Stimulated activated CD4-positive, alpha-beta T cell treated with anti-CD3 and anti-CD28 coated beads, Interleukin-4, amount 100 ng/mL, for 24 hours (primary cell): ENCODE measurements at regions not wholly inside any gene's neighbourhood (a gene's known extent, or its start where the extent isn't known, plus 50 kb on each side); places are given as distances from the start of the nearest gene placed in this dataset.
"Not testable (repeated sequence)": the region's sequence is repeated elsewhere in the genome, so short reads cannot be mapped to it uniquely, and the experiment has no call there.

Experiments
- DNase-seq: peaks from one replicate; pipeline ENCODE4 v3.0.0-alpha.2; 2020

- DNase-seq: no peak
Measured at GRCh38 chr4:66805582-66805981, 739.7 kb downstream of the CENPC start.

GRCh38 chr4:66804979-66805378 is 740.3 kb downstream of the CENPC start:
- no peak for DNase-seq

DNA sequence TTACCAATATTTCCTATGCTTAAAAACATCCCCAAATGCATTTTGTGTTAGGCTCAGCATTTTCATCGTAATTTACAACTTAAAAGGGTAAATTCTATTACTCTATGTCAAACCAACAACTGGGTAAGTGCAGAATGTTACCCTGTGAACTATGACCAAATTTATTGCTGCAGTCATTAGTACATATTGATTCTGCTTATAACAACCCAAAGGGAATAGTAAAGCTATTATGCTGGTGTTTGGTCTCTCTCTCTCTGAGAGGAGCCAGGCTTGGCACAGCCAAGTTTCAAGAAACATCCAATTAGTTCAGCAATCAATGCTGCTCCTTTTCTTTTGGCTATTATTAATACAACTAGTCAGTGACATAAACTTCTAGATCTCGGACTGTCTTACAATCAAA is 747.7 kb downstream of the CENPC start:
- DNase-seq: no peak

- DNase-seq: no peak
Measured at GRCh38 chr4:66795724-66796123, 749.6 kb downstream of the CENPC start.

DNA sequence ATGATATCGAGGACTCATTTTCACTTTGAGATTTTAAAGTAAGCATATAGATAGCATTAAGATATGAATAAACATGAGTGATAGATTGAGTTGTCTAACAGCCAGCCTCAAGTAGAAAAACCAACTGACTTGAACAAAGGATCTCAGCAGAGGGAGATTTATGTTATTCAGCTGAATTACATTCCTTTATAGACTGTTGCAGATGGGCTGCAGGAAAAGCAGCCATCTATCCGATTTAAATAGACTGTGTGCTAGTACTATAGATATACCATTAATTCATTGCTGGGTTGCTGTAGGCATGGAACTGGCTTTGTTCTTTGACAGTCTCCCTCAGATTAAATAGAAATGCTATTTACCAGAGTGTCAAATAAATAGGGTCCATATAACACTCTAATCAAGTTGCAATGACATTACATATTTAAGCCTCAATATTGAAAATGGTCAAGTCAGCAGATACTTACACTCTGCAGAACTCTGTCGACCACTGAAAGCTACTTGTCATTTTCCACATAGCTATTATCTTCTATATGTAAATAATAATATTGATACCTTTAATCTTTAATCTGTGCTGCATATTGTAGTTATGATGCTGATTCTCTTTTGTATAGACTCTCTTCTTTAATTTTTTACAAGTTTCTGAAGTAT is 750.8 kb downstream of the CENPC start:
- DNase-seq: no peak

DNA sequence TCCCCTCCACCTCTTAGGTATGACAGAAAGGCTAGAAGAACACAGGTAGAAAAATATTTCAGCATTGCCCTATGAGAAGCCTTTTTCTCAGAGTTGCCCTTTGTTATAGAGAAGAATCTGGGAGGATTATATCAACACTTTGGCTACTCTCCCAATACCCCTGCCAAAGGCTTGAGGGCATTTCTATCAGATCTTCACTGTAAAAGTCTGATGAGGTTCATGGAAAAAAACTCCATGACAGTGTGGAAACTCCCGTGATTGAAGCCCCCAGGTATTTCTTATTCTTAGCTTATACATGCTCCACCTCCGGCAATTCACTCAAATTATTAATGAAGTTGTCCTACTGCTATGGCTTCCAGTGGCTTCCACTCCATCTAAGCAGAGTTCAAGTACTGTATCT is 753.6 kb downstream of the CENPC start:
- no peak for DNase-seq

DNA sequence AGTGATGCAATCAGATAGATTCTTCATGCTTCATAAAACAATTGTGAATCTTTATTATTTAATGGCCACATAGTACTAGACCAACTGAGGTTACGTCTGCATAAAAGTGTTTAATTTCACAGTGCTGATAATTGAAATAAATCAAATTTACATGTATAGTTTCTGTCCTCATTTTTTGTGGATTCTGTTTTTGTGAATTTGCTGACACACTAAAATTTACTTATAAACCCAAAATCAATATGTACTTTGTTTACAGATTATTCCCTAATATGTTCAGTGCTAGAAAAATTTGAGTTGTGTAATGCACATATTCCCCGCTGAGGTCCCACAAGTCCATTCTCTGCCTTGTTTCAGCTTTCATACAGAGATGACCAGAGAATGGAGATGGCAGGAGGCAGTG is 759.8 kb downstream of the CENPC start:
- DNase-seq: no peak

DNA sequence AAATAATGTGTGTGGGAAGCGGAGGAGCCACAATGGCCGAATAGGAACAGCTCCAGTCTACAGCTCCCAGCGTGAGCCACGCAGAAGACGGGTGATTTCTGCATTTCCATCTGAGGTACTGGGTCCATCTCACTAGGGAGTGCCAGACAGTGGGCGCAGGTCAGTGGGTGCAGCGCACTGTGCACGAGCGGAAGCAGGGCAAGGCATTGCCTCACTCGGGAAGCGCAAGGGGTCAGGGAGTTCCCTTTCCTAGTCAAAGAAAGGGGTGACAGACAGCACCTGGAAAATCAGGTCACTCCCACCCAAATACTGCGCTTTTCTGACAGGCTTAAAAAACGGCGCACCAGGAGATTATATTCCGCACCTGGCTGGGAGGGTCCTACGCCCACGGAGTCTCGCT is 762.6 kb downstream of the CENPC start:
- not testable (repeated sequence) for DNase-seq

DNA sequence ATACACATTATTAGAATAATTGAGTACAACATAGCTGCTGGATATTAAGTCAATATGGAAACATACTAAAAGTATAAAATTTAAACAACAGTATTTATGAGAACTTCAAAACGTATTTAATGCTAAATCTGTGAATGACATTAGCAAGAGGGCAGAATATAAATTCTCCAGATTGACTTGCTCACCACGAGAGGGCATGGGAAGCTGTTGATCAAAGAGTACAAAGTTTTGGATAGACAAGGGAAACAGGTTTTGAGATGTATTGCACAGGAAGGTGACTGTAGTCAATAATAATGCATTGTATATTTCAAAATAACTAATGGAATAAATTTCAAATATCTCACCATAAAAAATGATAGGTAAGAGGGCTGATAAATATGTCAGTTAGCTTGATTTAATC is 768.2 kb downstream of the CENPC start:
- DNase-seq: no peak

GRCh38 chr4:66769441-66769840 is 775.9 kb downstream of the CENPC start:
- DNase-seq: no peak

GRCh38 chr4:66767442-66767841 is 777.9 kb downstream of the CENPC start:
- no peak for DNase-seq

DNA sequence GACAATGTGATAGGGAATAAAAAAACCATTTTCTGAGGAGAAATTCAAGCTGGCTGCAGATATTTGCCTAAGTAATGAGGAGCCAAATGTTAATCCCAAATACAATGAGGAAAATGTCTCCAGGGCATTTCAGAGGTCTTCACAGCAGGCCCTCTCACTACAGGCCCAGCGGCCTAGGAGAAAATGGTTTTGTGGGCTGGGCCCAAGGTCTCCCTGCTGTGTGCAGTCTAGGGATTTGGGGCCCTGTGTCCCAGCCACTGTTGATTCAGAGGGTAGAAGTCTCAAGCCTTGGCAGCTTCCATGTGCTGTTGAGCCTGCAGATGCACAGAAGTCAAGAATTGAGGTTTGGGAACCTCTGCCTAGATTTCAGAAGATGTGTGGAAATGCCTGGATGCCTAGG is 778.7 kb downstream of the CENPC start:
- DNase-seq: no peak

GRCh38 chr4:66750273-66750672 is 795.0 kb downstream of the CENPC start:
- no peak for DNase-seq

GRCh38 chr4:66746918-66747317 is 798.4 kb downstream of the CENPC start:
- not testable (repeated sequence) for DNase-seq

DNA sequence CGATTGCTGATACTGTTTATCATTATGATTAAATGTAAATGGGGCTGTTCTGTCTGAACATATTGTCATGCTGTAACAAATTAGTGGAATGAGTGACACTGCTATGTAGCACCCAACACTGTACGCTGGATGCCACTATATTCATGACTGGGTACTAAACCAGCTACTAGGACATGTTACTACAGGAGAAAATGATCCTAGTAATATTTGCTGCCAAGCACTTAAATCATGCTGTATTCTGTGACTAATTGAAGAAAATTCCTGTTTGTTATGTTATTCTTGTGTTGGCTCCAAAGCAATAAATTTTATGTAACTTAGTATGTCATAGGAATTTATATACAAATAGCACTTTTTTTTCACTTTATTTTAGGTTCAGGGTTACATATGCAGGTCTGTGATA is 804.2 kb downstream of the CENPC start:
- no peak for DNase-seq

- DNase-seq: no peak
Measured at GRCh38 chr4:66736606-66737005, 808.7 kb downstream of the CENPC start.

DNA sequence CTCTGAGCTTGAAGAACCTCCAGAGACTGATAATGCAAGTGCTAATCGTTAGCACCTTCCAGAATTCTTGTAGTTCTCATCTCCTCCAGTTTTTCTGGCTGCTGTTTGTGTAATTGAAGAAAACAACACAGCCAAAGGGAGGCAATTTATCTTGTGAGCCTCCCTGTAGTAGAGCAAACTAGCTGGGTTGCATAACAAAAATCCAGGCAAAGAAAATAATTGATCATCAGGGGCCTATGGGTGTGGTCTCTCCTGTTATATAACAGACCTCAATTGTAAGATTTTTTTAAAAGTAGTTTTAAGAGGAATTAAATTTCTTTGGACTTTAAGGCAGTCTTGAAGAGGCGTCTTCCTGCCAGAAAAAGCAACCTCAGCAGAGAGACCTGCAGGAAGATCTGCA is 817.0 kb downstream of the CENPC start:
- no peak for DNase-seq

DNA sequence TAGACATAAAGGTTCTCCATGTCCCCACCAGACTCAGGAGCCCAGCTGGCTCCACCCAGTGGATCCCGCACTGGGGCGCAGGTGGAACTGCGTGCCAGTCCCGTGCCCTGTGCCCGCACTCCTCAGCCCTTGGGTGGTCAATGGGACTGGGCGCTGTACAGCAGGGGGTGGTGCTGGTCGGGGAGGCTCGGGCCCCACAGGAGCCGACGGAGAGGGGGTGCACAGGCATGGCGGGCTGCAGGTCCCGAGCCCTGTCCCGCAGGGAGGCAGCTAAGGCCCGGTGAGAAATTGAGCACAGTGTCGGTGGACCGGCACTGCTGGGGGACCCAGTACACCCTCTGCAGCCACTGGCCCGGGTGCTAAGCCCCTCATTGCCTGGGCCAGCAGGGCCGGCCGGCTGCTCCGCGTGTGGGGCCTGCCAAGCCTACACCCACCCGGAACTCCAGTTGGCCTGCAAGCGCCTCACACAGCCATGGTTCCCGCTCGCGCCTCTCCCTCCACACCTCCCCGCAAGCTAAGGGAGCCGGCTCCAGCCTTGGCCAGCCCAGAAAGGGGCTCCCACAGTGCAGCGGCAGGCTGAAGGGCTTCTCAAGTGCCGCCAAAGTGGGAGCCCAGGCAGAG is 832.9 kb downstream of the CENPC start:
- not testable (repeated sequence) for DNase-seq

DNA sequence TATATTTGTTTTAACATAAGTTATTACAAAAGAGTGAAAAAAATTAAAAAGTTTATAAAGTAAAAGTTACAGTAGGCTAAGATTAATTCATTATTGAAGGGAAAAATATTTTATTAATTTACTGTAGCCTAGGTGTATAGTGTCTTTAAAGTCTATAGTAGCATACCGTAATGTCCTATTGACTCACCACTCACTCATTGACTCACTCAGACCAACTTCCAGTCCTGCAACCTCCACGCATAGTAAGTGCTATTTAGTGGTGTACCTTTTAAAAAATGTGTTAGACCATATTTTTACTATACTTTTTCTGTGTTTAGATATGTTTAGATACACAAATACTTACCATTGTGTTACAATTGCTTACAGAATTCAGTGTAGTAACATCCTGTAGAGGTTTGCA is 841.1 kb downstream of the CENPC start:
- no peak for DNase-seq

GRCh38 chr4:66694739-66695138 is 850.6 kb downstream of the CENPC start:
- no peak for DNase-seq

DNA sequence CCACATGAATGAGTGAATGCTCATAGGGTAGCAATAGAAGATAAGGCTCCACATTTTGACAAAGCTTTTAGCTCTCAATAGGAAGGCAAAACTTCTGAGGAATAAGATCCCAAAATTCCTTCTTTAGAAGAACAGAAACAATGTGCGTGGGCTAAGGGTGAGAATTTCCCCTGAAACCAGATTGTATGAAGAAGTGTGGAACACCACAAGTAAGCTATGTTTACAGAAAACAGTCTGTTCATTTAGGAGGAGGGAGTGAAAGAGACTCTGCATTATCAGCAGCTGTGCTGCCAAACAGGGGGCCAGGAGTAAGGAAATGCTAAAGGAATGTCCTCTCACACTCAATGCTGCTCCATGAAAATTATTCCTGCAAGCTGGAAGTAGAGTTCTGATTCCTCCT is 851.6 kb downstream of the CENPC start:
- no peak for DNase-seq

DNA sequence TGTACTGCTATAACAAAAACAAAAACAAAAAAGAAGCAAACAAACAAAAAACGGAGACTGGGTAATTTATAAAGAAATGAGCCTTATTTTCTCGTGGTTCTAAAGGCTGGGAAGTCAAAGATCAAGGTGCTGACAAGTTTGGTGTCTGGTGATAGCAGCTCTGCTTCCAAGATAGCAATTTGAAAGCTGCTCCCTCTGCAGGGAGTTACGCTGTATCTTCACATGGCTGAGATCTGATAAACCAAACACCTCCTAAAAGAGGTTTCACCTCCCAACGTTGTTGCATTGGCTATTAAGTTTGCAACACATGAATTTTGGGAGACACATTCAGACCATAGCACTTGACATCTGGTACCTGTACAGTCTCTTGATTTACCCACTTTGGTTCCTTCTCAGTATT is 854.2 kb downstream of the CENPC start:
- no peak for DNase-seq

GRCh38 chr4:66688674-66689073 is 856.6 kb downstream of the CENPC start:
- no peak for DNase-seq

DNA sequence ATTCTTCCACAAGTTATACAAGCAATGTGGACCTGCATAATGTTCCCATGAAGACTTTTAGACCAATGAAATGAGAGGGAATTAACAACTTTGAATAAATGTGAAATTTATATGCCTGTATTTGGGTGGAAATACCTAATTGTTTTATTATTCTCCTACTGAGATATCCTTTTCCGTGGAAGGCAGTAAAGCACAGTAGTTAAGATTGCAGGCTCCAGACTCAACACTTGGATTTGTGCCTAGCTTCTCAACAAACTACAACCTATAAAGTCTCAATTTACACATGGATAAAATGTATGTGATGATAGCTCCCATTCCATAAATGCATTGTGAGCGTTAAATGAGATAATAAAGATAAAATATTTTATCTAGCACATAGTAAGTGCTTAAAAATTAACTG is 857.8 kb downstream of the CENPC start:
- no peak for DNase-seq

GRCh38 chr4:66681962-66682361 is 863.3 kb downstream of the CENPC start:
- no peak for DNase-seq
